Stimulated activated CD8-positive, alpha-beta memory T cell treated with anti-CD3 and anti-CD28 coated beads, Interleukin-7, amount 100 ng/mL, for 4 hours (primary cell): ENCODE measurements at regions not wholly inside any gene's neighbourhood (a gene's known extent, or its start where the extent isn't known, plus 50 kb on each side); places are given as distances from the start of the nearest gene placed in this dataset.
"Not testable (repeated sequence)": the region's sequence is repeated elsewhere in the genome, so short reads cannot be mapped to it uniquely, and the experiment has no call there.

Experiments
- DNase-seq, 2 donors: peaks; one replicate each; pipeline ENCODE4 v3.0.0-alpha.2; 2020; ENCODE audit warnings: low read depth in 2 of 2

GRCh38 chr17:21551081-21551881 lies 141.0 kb upstream of the KCNJ18 start:
- peak; percentile 57 to 72 for DNase-seq

DNA sequence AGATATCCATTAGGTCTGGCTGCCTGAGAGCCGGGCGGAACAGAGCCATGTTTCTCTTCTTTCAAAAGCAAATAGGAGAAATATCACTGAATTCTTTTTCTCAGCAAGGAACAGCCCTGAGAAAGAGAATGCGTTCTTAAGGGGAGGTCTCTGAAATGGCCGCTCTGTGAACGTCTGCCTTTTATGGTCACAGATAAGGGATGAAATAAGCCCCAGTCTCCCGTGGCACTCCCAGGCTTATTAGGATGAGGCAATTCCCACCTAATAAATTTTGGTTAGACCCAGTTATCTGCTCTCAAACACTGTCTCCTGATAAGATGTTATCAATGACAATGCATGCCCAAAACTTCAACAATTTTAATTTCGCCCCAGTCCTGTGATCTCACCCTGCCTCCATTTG lies 133.4 kb upstream of the KCNJ18 start:
- not testable (repeated sequence) for DNase-seq

DNA sequence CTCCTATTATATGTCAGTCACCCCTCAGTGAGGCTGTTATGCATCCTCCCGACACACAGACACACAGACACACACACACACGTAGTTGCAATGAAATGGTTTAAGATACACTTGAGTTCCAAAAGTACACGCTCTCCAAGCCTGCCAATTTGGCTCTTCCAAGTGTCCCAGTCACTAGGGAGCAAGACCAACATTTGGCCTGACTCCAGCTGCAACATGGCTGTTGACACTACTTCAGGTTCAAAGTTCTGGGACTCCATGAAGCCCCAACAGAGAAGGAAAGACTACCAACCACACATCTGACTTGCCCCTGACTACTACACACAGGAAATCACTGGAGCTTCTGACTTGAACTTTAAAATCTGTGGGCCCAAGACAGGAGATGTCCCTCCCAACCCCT lies 128.1 kb upstream of the KCNJ18 start:
- no peak for DNase-seq

- DNase-seq: not testable (repeated sequence)
Observed at GRCh38 chr17:21564757-21565156, 127.6 kb upstream of the KCNJ18 start.

DNA sequence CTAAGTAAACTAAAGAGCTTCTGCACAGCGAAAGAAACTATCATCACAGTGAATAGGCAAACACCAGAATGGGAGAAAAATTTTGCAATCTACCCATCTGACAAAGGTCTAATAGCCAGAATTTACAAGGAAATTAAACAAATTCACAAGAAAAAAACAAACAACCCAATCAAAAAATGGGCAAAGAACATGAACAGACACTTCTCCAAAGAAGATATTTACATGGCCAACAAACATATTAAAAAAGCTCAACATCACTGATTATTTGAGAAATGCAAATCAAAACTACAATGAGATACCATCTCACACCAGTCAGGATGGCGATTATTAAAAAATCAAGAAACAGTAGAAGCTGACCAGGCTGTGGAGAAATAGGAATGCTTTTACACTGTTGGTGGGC lies 121.9 kb upstream of the KCNJ18 start:
- DNase-seq: not testable (repeated sequence)

DNA sequence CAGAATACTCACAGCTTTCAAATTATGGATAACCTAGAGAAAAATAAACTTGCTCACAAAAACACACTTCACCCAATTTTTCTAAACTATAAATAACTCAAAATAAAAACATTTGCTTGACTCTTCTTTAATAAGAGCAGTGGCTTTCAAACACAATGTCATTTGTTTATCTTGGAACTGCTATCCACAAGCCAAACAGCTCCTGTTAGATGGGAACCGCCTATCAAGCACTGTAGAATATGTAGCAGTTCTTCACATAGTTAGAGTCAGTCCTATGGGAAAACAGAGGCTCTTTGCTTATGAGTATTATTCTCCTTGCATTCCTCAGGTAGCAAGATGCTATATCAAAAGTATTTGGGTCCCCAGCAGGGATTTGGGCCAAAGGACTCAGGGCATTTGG lies 120.2 kb upstream of the KCNJ18 start:
- DNase-seq: not testable (repeated sequence)

DNA sequence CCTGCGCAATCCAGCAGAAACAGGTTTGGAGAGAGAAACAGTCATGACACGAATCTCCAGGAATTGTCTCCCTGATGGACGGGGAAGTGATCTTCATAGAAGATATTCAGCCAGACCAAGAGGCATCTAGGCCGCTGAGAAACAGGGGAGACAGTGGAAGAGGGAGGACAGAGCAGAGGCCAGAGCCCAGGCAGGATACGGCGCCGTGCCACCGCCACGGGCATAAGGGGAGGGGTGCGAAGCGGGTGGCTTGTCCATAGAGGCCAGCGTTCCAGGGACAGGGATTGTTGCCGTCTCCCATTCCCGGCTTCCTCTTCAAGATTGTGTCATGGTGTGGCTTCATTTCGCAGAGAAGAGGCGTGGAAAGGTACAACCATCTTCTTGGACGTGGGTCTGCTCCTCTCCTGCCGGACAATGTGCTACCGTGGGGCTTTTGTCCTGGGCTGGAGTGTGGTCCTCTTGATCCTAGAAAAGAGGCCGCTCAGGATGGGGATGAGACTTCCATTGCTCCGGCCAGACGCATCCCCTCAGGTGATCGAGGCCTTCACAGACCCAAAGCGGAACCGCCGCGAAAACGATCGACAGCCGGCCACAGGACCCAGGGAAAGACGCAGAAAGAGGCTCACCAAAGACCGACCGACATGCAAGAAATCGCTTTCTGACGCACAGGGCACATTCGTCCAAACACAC lies 118.9 kb upstream of the KCNJ18 start:
- not testable (repeated sequence) for DNase-seq

DNA sequence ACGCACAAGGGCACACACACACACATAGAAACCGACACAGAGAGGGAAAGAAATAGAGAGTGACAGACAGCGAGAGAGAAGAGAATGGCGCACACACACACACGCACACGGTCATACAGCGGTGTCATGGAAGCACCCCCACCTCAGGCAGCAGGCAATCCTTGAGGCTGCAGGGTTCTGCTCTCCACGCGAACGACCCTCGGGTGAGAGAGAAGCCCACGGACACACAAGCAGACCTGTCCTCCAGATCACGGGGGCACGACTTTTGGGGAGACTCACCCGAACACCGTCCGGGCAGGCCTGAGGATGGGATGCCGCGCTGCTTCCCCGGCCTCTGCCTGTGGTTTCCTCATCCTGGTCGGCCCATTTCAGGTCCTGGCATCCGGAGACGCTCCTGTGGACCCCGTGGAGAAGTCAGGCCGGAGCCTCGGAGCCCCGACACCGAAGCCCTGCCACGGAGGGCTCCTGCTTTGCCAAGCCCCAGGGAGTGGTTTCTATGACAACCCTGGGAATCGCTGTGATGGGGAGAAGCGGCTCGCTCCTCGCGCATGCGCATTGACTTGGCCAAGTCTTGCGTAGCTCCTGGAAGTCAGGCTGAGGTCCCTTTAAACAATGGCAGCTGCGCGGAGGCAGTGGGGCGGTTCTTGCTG lies 118.2 kb upstream of the KCNJ18 start:
- peak in 1 of 2 donors; percentile 10 for DNase-seq

DNA sequence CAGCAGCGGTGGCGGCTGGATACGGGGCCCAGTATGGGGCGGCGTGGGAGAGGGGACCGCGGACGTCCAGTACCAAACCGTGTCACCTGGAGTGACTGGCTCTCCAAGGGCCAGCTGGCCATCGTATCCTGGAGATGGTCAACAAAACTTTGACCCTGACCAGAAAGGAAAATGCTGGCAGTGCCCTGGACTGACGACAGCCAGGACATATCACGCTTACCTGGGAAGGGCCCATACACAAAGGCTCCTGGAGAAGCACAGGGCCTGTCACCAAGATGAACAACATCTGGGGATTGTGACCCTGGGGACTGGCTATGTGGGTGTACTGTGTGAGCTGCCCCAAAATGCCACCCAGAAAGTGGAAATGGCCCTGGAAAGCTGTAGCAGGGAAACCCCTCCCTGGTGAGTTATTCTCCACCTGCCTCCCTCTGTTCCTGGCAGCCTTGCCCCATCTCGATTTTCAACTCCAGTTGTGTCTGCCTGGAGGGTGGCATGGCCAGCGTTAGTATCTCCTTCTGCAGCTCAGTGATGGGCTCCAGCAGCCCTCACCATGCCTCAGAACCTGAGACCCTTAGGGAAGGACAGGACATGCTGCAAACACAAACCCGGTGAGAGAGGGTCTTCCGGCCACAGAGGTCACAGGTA lies 117.6 kb upstream of the KCNJ18 start:
- DNase-seq: not testable (repeated sequence)

- DNase-seq: not testable (repeated sequence)
Observed at GRCh38 chr17:21578783-21579182, 113.5 kb upstream of the KCNJ18 start.

GRCh38 chr17:21592774-21593173 lies 99.5 kb upstream of the KCNJ18 start:
- no peak for DNase-seq

- DNase-seq: not testable (repeated sequence)
Observed at GRCh38 chr17:21593452-21594105, 98.7 kb upstream of the KCNJ18 start.

- DNase-seq: no peak
Observed at GRCh38 chr17:21595086-21595485, 97.2 kb upstream of the KCNJ18 start.

DNA sequence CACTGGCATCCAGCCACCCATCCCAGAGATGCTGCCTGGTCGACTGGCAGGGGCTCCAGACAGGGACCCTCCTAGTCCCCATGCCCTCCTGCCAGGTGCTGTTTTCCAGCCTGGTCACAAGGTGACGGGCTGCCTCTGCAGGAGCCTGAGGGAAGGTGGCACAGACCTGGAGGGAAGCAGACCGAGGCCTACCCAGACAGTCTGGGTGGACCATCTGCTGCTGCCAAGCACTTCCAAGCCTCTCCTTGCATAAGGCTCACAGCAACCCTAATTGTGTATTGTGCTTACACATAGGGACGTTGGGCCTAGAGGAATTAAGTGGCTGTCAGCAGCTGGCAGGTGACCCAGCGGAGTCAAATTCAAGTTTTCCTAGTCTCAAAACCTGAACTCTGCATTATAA lies 90.1 kb upstream of the KCNJ18 start:
- no peak for DNase-seq

DNA sequence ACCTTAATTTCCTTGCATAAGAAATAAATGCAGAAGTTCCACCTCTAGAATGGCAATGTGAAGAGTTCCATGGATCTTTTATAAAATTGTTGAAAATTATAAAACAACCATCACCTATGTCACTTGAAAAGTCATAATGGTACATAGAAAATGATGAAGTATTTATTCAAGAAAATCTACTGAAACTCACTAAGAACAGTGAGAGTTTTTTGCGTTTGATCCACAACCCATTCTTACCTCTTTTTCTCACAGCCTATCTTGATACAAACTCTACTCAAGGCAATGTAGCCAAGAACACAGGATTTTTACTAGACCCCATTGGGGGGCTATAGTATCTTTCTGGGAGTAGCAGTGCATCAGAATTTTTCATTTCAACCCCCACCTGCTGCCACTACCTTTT lies 89.0 kb upstream of the KCNJ18 start:
- DNase-seq: not testable (repeated sequence)

- DNase-seq: not testable (repeated sequence)
Observed at GRCh38 chr17:21611443-21611842, 80.9 kb upstream of the KCNJ18 start.

- not testable (repeated sequence) for DNase-seq
Observed at GRCh38 chr17:21612123-21613070, 79.9 kb upstream of the KCNJ18 start.

DNA sequence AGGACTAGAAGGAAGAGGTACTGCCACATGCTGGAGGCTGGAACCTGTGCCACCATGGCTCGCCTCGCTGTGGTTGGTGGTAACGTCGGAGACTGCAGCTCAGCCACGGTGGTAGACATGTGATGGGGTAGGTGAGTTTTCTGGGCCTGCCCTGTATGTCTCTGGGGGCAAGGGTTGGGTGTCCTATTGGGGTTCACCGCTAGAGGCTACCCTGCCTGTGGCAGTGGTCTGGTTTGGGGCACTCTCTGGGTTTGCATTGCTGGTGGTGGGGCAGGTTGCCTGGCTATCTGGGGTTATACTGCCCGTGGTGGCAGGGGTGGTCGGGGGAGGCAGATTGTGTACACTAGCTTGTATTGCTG lies 79.3 kb upstream of the KCNJ18 start:
- DNase-seq: no peak

DNA sequence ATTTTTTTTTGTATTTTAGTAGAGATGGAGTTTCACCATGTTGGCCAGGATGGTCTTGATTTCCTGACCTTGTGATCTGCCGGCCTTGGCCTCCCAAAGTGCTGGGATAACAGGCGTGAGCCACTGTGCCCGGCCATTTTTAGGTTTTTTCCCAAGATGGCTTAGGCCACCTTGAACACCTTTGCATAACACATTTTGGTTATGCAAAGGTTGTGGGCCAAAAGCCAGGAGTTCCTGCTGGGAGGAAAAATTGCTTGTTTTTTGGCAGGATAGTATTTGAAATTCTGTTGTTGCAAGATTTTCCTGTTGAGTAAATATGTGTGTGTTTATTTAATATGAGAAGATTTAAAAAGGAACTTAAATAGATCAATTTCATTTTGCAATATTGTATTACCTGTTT lies 65.3 kb upstream of the KCNJ18 start:
- DNase-seq: not testable (repeated sequence)
